ENCODE measurements at regions not wholly inside any gene's neighbourhood (a gene's known extent, or its start where the extent isn't known, plus 50 kb on each side); places are given as distances from the start of the nearest gene placed in this dataset.
"Not testable (repeated sequence)": the region's sequence is repeated elsewhere in the genome, so short reads cannot be mapped to it uniquely, and the experiment has no call there.

DNA sequence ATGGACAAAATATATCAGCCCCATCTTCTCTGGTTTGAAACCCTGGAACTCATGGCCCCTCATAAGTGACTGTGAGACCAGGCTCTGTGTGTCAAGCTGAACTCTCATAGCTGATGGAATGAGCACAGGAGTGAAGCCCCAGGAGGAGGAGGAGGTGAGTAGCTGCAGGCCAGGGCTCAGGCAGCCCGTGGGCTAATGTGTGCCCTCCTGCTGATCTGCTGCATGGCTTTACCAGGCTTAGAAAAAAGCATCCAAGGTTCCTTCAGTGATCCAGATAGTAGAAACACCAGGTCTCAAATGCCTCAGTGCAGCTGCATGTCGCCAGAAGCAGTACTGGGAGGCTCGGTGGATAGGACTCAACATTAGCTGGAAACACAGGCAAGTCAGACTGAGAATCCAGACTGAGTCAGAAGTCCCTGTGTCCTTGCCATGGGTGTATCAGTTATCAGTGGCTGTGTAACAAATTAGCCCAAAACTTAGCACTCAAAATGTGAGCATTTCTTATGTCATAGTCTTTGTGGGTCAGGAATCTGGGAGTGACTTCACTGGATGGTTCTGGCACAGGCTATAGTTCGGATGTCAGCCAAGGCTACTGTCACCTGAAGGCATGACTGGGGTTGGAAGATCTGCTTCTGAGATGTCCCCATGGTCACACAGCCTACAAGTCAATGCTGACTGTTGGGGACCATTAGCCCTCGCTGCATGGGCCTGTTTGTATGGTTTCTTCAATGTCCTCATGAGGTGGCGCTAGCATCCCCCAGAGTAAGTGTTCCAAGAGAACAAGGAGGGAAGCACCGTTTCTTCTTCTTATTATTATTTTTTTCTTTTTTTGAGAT is 255.4 kb upstream of the IRF2BP2 start:
- no peak for DNase-seq (ENCODE audit: low spot score)

- DNase-seq (ENCODE audit: low spot score), result no peak
Observed at GRCh38 chr1:234864116-234864515, 254.1 kb upstream of the IRF2BP2 start.

DNA sequence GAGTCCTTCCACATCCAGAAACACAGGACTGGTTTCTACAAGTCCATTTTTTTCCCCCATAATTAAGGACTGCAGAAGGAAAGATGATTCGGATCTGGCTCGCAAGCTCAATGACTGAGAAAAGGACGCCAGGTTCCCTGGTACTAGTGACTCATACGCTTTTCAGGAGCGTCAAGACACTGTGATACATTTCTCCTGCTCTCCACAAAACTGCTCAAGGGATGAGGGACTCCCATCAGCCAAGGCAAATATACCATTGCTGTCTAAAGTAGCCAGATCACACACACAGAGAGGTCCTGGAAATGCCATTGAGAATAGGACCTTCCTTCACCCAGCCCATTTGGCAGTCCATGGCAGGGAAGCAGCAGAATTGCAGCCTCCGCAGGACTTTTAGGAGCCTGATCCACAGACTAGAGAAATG is 253.6 kb upstream of the IRF2BP2 start:
- no peak for DNase-seq (ENCODE audit: low spot score)

GRCh38 chr1:234862944-234863515 is 253.1 kb upstream of the IRF2BP2 start:
- DNase-seq (ENCODE audit: low spot score), result peak; percentile 80

GRCh38 chr1:234862360-234862943 is 252.5 kb upstream of the IRF2BP2 start:
- no peak for DNase-seq (ENCODE audit: low spot score)

DNA sequence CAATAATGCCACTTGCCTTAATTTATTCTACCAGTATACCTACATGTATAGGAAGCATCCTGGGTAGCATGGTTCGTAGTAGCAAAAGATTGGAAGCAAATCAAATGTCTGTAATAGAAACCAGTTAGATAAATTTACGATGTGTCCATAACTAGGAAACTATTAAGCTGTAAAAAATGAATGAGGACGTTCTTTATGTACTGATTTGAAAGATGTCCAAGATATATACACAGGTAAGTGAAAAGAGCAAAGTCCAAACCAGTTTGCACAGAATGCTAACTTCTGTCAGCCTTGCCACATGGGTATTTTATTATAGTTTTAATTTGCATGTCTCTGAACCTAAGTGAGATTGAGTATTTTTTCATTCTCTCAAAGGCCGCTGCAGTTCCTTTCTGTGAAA is 251.8 kb upstream of the IRF2BP2 start:
- no peak for DNase-seq (ENCODE audit: low spot score)

DNA sequence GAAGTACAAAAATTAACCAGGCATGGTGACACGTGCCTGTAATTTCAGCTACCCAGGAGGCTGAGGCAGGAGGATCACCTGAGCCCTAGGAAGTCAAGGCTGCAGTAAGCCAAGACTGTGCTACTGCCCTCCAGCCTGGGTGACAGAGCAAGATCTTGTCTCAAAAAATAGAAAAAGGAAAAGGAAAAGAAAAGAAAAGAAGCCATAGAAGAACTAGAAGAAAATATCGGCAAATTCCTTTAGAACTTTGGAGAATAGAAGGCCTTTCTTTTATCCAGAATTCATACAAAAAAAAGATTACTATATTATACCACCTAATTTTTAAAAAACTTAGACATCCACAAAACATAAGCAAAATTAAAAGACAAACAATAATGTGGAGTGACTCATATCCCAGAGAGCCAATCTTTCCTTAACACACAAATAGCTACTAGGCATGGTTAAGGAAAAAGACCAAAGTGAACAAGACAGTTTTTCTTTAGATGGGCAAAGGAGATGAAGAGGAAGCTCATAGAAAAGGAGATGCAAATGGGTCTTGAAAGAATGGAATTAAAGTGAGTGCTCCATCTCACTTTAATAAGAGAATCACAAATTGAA is 251.1 kb upstream of the IRF2BP2 start:
- DNase-seq (ENCODE audit: low spot score), result no peak

GRCh38 chr1:234858722-234859121 is 248.7 kb upstream of the IRF2BP2 start:
- no peak for DNase-seq (ENCODE audit: low spot score)

DNA sequence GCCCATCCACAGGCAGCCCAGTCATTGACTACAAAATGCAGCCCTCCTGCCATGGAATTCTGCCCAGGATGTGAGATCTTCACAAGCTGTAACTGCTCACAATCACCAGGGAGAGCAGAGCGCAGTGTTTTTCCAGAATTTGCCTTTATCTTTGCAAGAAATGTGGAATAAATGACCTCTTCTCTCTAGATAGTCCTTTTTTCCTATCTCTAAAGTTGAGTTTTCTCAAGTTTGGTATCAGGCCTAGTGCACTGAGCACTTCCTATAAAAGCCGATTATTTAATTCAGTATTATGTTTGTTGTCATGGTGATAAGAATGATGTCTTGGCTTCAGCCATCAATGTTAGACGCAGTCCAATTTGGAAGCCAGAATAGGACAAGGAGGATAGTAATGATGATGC is 246.9 kb upstream of the IRF2BP2 start:
- no peak for DNase-seq (ENCODE audit: low spot score)

GRCh38 chr1:234855851-234856250 is 245.9 kb upstream of the IRF2BP2 start:
- no peak for DNase-seq (ENCODE audit: low spot score)

- DNase-seq (ENCODE audit: low spot score), result no peak
Observed at GRCh38 chr1:234854645-234855039, 244.7 kb upstream of the IRF2BP2 start.

DNA sequence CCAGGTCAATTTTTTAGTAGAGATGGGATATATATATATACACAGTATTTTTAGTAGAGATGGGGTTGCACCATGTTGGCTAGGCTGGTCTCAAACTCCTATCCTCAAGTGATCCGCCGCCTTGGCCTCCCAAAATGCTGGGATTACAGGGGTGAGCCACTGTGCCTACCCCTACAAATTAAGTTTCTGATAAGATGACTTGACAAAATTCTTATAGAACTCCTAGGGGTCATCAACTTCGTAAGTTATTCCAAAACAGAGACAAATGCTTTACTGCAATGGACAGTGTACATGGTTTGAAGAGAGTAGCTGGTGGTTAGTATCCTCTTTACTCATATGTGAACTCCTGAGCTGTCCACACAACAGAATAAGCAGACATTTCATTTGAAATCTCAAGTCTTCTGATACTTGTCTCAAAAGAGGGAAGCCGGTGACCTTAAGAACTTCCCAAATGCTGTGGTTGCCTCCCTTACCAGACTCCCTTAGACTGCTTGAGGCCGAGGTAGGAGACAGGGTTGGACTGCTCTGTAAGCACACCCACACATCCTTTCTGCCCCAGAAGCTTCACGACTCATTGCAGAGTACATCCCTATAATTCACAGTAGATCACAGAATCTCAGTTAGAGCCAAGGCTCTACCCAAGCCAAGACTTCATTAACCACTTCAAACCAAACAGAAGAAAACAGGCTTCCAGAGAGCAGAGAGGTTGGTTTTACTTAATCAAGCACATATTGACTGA is 244.1 kb upstream of the IRF2BP2 start:
- no peak for DNase-seq (ENCODE audit: low spot score)

DNA sequence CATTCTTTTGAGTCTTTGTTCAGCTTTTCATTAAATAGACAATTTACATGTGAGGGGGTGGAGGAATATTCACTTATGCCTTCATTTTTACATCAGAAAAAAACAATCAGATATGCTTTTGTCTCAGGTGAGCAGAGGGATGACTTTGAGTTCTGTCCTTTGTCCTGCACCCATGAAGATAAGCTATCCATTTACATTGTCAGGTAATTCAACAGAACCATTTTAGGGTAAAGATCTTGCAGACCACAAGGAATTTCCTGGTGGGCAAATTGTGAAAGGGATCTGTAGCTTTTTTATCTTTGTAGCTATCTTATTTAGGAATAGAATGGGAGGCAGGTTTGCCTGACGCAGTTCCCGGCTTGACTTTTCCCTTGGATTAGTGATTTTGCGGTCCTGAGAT is 242.7 kb upstream of the IRF2BP2 start:
- DNase-seq (ENCODE audit: low spot score), result no peak

GRCh38 chr1:234851450-234852438 is 241.8 kb upstream of the IRF2BP2 start:
- no peak for DNase-seq (ENCODE audit: low spot score)

DNA sequence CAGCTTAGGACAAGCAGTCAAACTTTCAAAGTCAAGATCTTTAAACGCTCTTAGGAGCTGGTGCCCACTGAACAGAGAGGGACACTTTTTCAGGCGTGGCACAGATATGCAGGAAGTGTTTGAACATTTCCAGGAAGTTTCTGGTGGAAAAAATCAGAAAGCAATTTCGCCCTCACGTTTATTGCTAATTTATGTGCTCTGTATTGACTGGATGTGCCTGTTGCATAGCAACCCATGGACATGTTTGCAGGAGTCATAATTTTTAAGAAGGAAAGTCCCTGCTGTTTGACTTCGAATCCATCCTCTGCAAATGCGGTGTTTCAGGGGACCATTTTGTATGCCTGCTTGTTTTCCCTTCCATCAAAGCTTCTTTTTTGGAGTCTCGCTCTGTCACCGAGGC is 239.9 kb upstream of the IRF2BP2 start:
- DNase-seq (ENCODE audit: low spot score), result no peak

- DNase-seq (ENCODE audit: low spot score), result peak; percentile 55
Observed at GRCh38 chr1:234848972-234849649, 239.1 kb upstream of the IRF2BP2 start.

GRCh38 chr1:234846813-234847212 is 236.8 kb upstream of the IRF2BP2 start:
- DNase-seq (ENCODE audit: low spot score), result not testable (repeated sequence)

DNA sequence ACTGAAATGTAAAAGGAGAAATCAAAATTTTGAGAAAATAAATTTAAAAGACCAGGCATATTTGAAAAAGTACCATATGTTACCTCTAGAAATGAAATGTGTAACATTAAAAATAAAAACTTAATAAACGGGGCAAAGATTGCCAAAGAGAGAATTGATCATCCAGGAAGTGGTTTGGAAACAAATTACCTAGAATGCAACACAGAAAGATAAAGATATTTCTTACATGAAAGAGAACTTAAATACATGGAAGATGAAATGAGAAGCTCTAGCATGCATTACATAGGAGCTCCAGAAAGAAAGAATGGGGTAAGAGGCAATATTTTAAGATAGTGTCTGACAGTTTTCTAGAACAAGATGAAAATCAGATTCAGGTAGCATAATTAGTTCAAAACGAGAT is 235.9 kb upstream of the IRF2BP2 start:
- DNase-seq (ENCODE audit: low spot score), result no peak

- no peak for DNase-seq (ENCODE audit: low spot score)
Observed at GRCh38 chr1:234845097-234845660, 235.2 kb upstream of the IRF2BP2 start.

DNA sequence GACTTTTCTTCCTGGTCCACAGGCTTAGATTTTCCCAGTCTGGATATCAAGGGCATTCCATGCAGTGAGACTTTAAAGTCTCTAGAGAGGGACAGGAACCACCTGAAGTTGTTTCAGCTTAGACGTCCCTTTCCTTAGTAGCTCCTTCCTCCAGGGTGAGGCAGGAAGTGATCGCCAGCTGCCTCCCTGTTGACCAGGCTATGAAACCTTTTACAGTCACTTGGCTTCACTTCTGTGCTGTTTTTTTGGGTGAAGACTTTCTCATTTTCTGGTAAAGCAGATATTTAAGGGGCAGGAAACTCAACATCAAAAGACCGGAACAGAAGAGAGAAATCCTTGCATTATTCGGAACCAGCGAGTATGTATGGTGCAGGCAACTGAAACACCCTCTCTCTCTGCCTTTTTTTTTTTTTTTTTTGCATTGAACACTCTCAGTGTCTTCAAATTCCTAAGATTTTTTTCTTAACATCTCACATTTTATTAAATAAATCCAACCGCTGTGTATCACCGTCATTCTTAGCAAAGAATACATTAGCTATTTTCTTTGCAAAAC is 234.6 kb upstream of the IRF2BP2 start:
- no peak for DNase-seq (ENCODE audit: low spot score)

Measured in globus pallidus (tissue), 1 donor.